ENCODE measurements at regions not wholly inside any gene's neighbourhood (a gene's known extent, or its start where the extent isn't known, plus 50 kb on each side); places are given as distances from the start of the nearest gene placed in this dataset.

DNA sequence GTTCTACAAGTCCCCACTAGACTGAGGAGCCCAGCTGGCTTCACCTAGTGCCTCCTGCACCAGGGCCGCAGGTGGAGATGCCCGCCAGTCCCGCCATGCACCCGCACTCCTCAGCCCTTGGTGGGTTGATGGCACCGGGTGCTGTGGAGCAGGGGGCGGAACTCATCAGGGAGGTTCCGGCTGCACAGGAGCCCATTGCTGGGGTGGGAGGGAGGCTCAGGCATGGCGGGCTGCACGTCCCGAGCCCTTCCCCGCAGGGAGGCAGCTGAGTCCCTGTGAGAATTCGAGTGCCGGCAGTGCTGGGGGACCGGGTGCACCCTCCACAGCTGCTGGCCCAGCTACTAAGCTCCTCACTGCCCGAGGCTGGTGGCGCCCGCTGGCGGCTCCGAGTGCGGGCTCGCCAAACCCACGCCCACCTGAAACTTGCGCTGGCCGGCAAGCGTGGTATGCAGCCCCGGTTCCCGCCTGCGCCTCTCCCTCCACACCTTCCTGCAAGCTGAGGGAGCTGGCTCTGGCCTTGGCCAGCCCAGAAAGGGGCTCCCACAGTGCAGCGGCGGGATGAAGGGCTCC lies 252.7 kb upstream of the TCF4 start:
- H4K91ac ChIP-seq (ENCODE audit: insufficient read length, low read depth, low read length), result no peak overlapping the region
- H3K79me1 ChIP-seq (ENCODE audit: insufficient read depth, low read depth, low read length, poor library complexity, severe bottlenecking), result no peaks in the 10 kb centered on the region
- Mint-ChIP-seq H3K4me3 (no peak overlapping the region), H3K9me3 (peaks cover 0 to 4% of the 10 kb centered on the region in 2 experiments; a peak in 2 of 5 replicates), H3K36me3 (ENCODE audit: insufficient read depth in 1 of 3, low read depth in 3 of 3) (peaks cover 2 to 15% (median 8%) of the 10 kb centered on the region in 3 experiments; a peak in 4 of 7 replicates), H3K27ac (no peak overlapping the region), H3K27me3 (ENCODE audit: low read depth) (no peaks in the 10 kb centered on the region), H3K4me1 (peaks cover 0 to 2% of the 10 kb centered on the region in 2 experiments; a peak in 1 of 4 replicates)
- H3K18ac ChIP-seq (ENCODE audit: insufficient read length, low read depth, low read length), result no peak overlapping the region
- no peak overlapping the region for H3K14ac ChIP-seq (ENCODE audit: insufficient read depth, low read length)
- no peak overlapping the region for H3K27ac ChIP-seq (ENCODE audit: insufficient read length, low read depth, low read length)
- H3K56ac ChIP-seq (ENCODE audit: insufficient read length, low read depth, low read length), result no peak overlapping the region
- H4K20me1 ChIP-seq (ENCODE audit: control insufficient read depth, insufficient read depth, insufficient read length), result no peaks in the 10 kb centered on the region
- TF ChIP-seq, protein P1, sequence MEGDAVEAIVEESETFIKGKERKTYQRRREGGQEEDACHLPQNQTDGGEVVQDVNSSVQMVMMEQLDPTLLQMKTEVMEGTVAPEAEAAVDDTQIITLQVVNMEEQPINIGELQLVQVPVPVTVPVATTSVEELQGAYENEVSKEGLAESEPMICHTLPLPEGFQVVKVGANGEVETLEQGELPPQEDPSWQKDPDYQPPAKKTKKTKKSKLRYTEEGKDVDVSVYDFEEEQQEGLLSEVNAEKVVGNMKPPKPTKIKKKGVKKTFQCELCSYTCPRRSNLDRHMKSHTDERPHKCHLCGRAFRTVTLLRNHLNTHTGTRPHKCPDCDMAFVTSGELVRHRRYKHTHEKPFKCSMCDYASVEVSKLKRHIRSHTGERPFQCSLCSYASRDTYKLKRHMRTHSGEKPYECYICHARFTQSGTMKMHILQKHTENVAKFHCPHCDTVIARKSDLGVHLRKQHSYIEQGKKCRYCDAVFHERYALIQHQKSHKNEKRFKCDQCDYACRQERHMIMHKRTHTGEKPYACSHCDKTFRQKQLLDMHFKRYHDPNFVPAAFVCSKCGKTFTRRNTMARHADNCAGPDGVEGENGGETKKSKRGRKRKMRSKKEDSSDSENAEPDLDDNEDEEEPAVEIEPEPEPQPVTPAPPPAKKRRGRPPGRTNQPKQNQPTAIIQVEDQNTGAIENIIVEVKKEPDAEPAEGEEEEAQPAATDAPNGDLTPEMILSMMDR (conservative IDR thresholded peaks at IDR 0.05), result no peak
- no peak overlapping the region for H3K23ac ChIP-seq (ENCODE audit: insufficient read length, low read depth, low read length)
- no peak overlapping the region for H3K9ac ChIP-seq (ENCODE audit: extremely low read depth, insufficient read length, low read length)
- no peaks in the 10 kb centered on the region for H3K27me3 ChIP-seq (ENCODE audit: insufficient read depth, low read length)
- H3T11ph ChIP-seq (ENCODE audit: low read length), result no peak overlapping the region
- no CpG with 5 or more reads among the region's 30 CpGs for WGBS (ENCODE audit: extremely low coverage, insufficient read length, low lambda C conversion rate)
- H2BK15ac ChIP-seq (ENCODE audit: low read depth, low read length), result no peak overlapping the region
- H2BK5ac ChIP-seq (ENCODE audit: insufficient read length, low read length), result no peak overlapping the region
- H3K4me1 ChIP-seq (ENCODE audit: insufficient read depth, low read length), result no peaks in the 10 kb centered on the region
- no peak for DNase-seq
- no peaks in the 10 kb centered on the region for H3K9me3 ChIP-seq (ENCODE audit: control insufficient read depth, low read depth, low read length)
- no peak overlapping the region for H2AFZ ChIP-seq (ENCODE audit: low read length)
- no peak overlapping the region for H2AK5ac ChIP-seq (ENCODE audit: insufficient read length, low read length)
- H3K4ac ChIP-seq (ENCODE audit: low read depth, low read length), result no peak overlapping the region
- H2BK20ac ChIP-seq (ENCODE audit: low read depth, low read length, poor library complexity, severe bottlenecking), result no peak overlapping the region
- H2BK120ac ChIP-seq (ENCODE audit: low read depth, low read length, poor library complexity, severe bottlenecking), result no peak overlapping the region
- no peaks in the 10 kb centered on the region for H3K79me2 ChIP-seq (ENCODE audit: insufficient read depth, low read length)
- H4K5ac ChIP-seq (ENCODE audit: insufficient read length, low read depth, low read length), result no peak overlapping the region
- no peak overlapping the region for H4K8ac ChIP-seq (replicated peaks; ENCODE audit: insufficient read length, low read depth, low read length)
- H3K4me2 ChIP-seq (ENCODE audit: insufficient read depth, insufficient read length, low read length), result no peak overlapping the region
- H3K23me2 ChIP-seq (ENCODE audit: insufficient read length, low read depth, low read length, poor library complexity, severe bottlenecking), result no peaks in the 10 kb centered on the region
- H2BK12ac ChIP-seq (ENCODE audit: insufficient read length, low read depth, low read length), result no peak overlapping the region
